ES-I3 (cell line): ENCODE measurements at regions not wholly inside any gene's neighbourhood (a gene's known extent, or its start where the extent isn't known, plus 50 kb on each side); places are given as distances from the start of the nearest gene placed in this dataset.
"Not testable (repeated sequence)": the region's sequence is repeated elsewhere in the genome, so short reads cannot be mapped to it uniquely, and the experiment has no call there.

Experiments
- H3K36me3 ChIP-seq: 2 replicates; pipeline ENCODE4 v1.6.1; 2013; ENCODE audit warnings: mild to moderate bottlenecking, low read length, control low read depth, moderate library complexity; ENCODE audit not compliant: insufficient read depth
- H3K4me1 ChIP-seq: 2 replicates; pipeline ENCODE4 v1.6.1; 2013; ENCODE audit warnings: mild to moderate bottlenecking, control low read depth, low read length; ENCODE audit not compliant: insufficient read depth
- H3K9ac ChIP-seq: 2 replicates; pipeline ENCODE4 v1.6.1; 2013; ENCODE audit warnings: low read depth, mild to moderate bottlenecking, low read length, moderate library complexity
- H3K9me3 ChIP-seq: 2 replicates; pipeline ENCODE4 v1.6.1; 2013; ENCODE audit warnings: mild to moderate bottlenecking, low read length, moderate library complexity; ENCODE audit not compliant: control insufficient read depth, insufficient read depth

DNA sequence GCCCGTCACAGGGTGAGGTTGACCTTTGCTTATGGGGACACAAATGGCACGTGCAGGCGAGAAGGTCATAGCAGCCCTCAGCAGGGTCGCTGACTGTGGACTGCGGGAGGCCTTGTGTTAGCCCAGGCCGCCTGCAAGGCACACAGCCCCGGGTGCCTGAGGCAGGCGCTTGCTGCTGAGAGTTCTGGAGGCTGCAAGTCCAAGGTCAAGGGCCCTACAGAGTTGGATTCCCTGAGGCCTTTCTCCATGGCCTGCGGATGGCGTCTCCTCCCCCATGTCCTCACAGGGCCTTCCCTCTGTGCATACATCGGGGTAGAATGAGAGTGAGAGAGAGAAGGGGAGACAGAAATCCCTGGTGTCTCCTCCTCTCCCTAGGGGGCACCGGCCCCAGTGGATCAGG lies 202.3 kb downstream of the BANP start:
- not testable (repeated sequence) for H3K9ac ChIP-seq, H3K9me3 ChIP-seq, H3K36me3 ChIP-seq, H3K4me1 ChIP-seq

DNA sequence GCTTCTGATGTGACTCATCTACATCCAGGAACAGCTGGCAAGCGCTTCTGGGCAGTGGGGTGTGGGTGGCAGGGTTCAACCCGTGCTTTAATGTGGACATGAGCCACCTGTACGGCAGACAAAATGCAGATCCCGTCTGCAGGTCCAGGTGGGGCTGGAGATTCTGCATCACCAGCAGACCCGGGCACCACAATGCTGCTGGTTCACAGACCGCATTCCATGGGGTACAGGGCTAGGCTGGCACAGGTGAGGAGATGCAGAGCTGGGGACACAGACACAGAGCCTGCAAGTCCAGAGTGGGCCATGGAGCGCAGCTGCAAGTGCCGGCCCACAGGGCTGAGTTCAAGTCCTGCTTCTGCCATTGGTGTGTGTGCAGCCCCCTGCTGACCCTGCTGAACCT lies 203.7 kb downstream of the BANP start:
- not testable (repeated sequence) for H3K4me1 ChIP-seq, H3K36me3 ChIP-seq, H3K9me3 ChIP-seq, H3K9ac ChIP-seq

DNA sequence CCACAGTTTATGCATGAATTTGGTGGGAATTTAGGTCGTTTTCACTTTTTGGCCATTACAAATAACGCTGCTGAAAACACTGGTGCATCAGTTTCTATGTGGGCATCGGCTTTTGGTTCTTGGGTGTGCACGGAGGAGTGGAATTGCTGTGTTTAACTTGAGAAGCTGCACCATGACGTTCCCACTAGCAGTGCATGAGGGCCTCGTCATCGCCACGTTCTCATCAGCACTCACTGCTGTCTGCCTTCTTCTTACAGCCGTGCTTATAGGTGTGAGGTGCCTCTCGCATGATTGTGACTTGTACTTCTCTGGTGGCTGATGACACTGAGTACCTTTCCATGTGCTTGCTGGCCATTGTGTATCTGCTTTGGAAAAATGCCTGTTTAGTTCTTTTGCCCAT lies 204.4 kb downstream of the BANP start:
- H3K9ac ChIP-seq, H3K36me3 ChIP-seq, H3K4me1 ChIP-seq, H3K9me3 ChIP-seq: not testable (repeated sequence)

DNA sequence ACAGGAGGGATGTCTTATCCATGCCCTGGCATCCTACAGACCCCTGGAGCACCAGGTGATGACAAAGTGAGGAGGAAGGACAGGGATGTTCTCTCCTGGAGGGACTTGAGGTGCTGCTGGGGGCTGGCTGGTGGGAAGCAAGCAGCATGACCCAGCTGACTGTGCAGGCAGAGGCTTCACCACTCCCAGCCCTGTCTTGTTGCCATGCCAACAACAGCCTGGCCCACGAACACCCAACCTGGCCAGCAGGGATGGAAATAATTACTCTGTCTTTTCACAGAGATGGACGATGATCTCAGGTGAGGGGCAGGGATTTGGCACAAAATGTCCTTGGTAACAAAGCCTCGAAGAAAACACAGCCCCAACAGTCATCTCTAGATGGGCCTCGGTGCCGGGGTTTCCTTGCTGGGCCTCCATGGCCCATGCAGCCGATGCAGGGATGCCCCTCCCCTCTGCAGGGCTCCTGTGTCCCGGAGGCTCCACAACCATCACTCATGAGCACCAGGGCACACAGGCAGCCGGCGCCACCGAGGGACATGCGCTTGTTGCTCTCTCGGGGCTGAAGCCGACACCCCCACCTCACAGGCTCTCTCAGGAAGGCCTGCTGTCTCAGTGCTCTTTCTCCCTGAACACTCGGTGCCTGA lies 205.5 kb downstream of the BANP start:
- not testable (repeated sequence) for H3K9me3 ChIP-seq, H3K36me3 ChIP-seq, H3K9ac ChIP-seq

DNA sequence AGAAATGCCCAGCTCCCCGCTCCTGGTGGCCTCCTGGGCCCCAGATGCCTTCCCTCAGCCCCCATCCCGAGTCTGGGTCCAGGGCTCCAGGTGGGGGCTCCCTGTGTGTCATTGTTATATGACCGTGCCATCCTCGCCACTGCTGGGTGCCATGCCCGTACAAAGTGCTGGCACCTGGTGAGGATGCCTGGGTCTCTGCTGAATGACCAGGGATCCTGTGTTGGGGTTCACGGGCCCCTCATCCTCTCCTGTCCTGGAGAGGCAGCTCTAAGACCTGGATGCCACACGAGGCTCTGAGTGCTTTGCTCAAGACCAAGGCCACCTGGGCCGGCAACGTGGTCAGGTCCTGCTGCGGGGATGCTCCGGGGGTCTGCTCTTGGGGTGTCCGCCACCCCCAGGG lies 206.5 kb downstream of the BANP start:
- not testable (repeated sequence) for H3K4me1 ChIP-seq, H3K9ac ChIP-seq, H3K9me3 ChIP-seq, H3K36me3 ChIP-seq

More for the DNA sequence above, 205.5 kb downstream of the BANP start:
- not testable (repeated sequence) for H3K4me1 ChIP-seq

DNA sequence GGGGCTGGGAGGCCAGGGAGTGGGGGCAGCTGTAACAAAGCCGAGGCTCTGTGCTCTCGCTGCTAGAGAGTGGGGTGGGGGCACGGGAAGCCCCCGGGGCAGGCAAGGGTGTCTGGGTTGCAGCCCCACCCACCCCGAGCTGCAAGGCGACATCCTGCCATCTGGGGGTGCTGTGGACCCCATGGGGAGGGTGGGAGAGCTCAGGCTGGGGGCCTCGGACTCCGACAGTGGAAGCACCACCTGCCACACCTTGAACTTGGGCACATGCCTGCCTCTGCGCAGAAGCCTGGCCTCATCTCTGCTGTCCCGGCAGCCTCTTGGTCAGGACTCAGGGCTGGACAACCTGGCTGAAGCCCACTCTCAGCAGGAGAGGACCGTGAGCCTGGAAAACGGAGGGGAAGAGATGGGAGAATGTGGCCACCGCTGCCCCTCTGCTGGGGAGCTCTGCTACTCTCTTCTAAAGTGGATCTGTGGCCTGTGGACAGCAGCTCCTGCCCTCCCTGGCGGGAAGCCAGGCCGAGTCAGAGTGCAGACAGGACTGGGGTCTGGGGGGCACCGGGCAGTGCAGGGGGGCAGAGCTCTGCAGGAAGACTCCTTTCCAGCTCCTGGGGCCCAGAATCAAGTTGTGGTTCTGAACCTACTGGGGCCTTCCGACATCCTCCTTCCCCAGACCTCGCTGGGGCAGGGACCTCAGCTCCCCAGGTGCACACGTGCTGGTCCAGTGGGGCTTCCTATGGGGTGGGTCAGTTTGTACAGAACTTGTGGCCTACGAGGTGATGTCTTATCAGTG lies 207.2 kb downstream of the BANP start:
- not testable (repeated sequence) for H3K9me3 ChIP-seq, H3K4me1 ChIP-seq, H3K9ac ChIP-seq, H3K36me3 ChIP-seq

DNA sequence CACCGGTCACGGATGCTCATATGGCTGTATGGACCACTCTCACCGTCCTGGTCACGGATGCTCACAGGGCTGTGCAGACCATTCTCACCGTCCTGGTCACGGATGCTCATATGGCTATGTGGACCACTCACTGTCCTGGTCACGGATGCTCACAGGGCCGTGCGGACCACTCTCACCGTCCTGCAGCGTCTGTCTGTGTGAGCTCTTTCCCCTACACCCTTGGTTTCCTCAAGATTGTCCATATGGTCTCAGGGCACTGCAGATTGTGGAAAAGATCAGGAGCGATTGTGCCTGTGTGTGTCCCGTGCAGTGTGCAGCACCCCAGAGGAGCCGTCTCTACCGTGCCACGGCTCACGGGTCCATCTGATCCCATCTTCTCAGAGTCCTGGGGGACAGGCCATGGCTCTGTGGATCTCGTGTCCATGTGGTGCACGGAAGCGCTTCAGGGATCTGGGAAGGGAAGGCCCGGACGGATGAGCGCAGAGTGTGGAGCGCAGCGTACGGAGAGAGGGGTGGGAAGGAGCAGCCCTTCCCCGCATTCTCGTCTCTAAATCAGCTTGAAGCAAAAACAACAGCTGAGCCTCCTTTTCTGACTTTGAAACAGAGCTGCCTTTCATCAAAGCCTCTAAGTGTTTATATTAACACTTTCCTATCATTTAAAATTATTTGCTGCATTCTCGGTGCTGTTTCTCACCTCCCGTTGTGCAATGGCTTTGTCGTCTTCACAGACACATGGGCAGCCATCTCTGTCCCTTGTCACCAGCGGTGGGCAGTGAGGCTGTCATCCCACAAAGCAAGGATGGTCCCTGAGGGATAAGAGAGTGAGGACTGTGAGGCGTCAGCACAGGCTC lies 208.0 kb downstream of the BANP start:
- not testable (repeated sequence) for H3K9me3 ChIP-seq, H3K9ac ChIP-seq, H3K36me3 ChIP-seq, H3K4me1 ChIP-seq

DNA sequence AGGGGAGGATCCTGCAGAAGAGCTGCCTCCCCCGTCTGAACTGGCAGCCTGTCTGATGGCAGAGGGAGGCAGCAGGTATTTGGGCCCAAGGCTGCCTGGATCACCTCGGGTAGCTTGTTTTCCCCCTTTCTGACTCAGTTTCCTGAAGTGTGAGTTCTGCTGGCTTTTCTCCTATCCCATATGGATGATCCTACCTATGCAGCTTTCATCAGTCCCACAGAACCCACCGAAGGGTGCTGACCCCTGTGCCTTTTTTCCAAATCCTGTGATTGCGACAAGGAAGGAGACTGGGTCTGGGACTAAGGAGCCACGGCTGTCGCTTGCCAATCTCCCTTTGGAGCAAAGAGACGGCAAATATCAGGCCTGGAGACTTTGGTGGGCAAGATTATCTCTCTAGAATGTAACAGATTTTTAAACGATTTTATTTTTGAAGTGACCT lies 208.7 kb downstream of the BANP start:
- H3K9me3 ChIP-seq, H3K4me1 ChIP-seq, H3K9ac ChIP-seq, H3K36me3 ChIP-seq: not testable (repeated sequence)

DNA sequence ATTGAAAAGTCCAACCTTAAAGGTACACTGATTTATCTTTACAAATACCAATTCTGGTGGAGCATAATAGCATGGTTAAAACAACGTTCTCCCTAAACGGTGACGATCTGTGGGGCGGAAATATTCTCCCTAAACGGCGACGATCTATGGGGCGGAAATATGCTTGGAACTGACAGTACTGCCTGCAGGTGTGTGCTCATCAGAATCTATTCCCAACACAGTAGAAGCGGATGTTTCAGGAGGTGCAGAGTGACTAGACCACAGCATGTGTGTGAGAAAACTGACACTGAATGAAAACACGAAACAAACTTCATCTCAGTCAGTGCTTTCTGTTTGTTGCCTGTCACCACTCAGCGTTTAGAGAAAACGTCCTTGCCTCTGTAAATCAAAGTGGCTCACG lies 210.0 kb downstream of the BANP start:
- not testable (repeated sequence) for H3K9me3 ChIP-seq, H3K9ac ChIP-seq, H3K36me3 ChIP-seq, H3K4me1 ChIP-seq

DNA sequence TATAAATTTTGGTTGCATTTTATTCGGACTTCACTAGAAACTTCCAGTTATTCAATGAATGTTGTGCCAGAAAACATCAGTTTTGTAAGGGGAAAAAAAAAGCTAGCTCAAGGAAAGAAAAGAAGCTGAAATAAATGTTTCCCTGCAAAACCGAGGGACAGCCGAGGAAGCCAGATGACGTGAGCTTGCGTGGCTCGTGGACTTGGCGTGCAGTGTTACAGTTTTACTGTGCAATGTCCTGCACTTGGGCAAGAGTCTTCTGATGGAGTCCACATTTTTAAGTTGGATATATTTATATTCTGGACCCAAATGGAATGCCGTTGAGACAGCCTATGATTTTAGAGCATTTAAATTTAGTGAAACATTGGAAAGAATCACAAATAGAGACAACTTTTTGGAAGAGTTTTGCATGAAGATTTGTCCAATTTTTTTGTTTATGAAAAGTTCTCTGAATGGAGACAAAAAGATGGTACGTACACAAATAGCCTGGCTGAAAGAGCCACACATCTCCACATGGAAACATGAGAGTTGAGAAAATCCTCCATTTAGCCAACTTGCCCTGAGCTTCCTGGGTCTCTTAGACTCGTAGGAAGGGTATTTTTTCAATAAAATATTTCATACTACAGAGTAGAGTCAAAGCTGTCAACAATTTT lies 210.5 kb downstream of the BANP start:
- H3K9ac ChIP-seq, H3K9me3 ChIP-seq, H3K36me3 ChIP-seq, H3K4me1 ChIP-seq: not testable (repeated sequence)

DNA sequence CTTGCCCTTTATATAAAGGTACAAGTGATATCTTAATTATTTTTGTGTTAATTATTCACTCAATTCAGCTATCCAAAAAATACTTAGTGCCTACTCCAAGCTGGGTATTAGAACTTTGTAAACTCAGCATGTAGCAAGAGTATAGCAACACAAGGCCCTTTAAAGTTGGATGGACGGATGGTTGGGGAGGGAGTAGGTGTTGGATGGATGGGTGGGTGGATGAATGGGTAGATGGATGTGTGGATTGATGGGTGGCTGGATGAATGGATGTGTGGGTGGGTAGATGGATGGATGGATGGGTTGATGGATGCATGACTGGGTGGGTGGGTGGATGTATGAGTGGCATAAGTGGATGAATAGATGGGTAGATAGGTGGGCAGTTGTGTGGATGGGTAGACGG lies 211.5 kb downstream of the BANP start:
- not testable (repeated sequence) for H3K9me3 ChIP-seq, H3K36me3 ChIP-seq, H3K4me1 ChIP-seq, H3K9ac ChIP-seq

DNA sequence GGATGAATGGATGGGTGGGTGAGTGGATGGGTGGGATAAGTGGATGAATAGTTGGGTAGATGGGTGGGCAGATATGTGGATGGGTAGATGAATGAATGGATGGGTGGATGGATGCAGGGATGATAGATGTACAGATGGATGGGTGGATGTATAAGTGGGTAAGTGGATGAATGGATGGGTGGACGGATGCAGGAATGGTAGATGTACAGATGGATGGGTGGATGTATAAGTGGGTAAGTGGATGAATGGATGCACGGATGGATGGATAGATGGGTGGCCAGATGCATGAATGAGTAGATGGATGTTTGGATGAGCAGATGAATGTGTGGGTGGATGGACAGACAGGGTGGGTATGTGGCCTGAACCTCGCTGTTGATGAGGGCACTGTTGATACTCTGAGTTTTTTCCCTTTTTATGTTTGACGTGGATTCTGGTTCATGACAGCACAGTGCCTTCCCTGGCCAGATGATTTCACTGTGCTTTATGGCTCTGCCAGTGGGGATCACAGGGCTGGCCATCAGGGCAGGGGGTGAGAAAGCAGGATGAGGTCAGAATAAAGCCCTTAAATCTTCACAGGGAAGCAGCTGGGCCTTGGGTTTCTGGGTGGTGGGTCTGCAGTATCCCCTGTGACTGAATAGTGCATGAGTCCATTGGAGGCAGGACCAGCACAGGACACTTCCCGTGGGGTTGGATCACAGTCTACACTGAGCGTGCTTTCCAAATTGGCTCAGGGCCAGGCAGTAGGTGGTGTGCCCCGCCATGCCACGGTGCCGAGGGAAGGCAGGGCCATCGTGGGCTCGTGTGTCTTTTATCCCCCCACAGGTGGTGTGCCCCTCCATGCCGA lies 213.2 kb downstream of the BANP start:
- not testable (repeated sequence) for H3K9me3 ChIP-seq, H3K4me1 ChIP-seq, H3K9ac ChIP-seq, H3K36me3 ChIP-seq

DNA sequence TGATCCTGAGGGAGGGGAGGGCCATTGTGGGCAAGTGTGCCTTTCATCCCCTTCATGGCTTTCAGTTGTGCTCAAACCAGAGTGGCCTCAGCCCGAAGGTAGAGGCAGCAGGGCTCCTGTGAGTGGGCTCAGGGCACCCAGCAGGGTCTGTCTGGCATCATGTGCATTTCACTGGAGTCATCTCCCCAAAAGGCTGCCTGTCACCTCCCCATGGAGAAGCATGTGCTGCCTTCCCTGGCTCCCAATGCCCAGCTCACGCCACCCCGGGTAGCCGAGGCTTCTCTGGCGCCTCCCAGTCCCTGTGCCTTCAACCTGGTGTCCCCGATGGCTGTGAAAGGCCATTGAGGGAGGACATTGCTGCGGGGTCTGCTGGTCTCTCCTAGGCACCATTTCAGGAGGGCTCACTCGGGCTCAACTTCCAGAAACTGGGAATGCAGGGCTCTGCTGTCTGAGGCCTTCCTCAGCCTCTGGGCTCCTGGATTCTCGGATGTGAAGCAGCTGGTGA lies 213.9 kb downstream of the BANP start:
- not testable (repeated sequence) for H3K9me3 ChIP-seq, H3K4me1 ChIP-seq, H3K9ac ChIP-seq, H3K36me3 ChIP-seq

DNA sequence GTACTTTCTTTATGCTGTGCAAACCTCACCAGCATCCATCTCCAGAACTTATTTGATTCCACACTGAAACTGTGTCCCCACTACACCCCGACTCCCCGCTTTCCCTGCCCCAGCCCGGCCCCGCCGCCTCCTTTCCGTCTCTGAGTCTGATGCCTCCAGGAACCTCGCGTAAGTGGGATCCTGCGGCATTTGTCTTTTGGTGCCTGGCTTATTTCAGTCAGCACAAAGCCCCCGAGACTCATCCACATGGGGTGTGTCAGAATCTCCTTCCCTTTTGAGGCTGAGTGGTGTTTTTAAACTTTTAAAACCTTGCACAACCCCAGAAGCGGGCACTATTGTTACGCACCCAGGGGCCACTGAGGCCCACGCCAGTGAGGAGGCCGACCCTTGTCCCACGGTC lies 214.4 kb downstream of the BANP start:
- H3K36me3 ChIP-seq, H3K9ac ChIP-seq, H3K9me3 ChIP-seq, H3K4me1 ChIP-seq: not testable (repeated sequence)
